WTC11 (cell line): ENCODE measurements at regions not wholly inside any gene's neighbourhood (a gene's known extent, or its start where the extent isn't known, plus 50 kb on each side); places are given as distances from the start of the nearest gene placed in this dataset.

Experiments
- ATAC-seq: fragments of 200-7000 bp; cut with Tn5 transposase; 2 replicates; pipeline ENCODE4 v1.10.0; 2021; ENCODE audit warnings: mild to moderate bottlenecking, moderate library complexity
- CTCF ChIA-PET: fragments of 300-600 bp; sonication (Branson Sonifier 250); formaldehyde crosslinking; loops from one replicate; lab custom pipeline; 2021; ENCODE audit warnings: antibody characterized with exemption; lab: Charles Lee
- POLR2A ChIA-PET: fragments of 350-600 bp; sonication (Branson Sonifier 250); formaldehyde crosslinking; loops from one replicate; lab custom pipeline; 2021; ENCODE audit warnings: antibody characterized with exemption; lab: Charles Lee
- DNase-seq: peaks from one replicate; pipeline ENCODE4 v3.0.0; 2021; ENCODE audit warnings: low spot score
- H3K27ac Mint-ChIP-seq: 2 replicates; pipeline ENCODE4 v1.8.0; 2021; ENCODE audit warnings: mixed read lengths
- H3K27me3 Mint-ChIP-seq: 2 replicates; pipeline ENCODE4 v1.8.0; 2021; ENCODE audit warnings: low read depth, mild to moderate bottlenecking, moderate library complexity, mixed read lengths
- H3K36me3 Mint-ChIP-seq: 2 replicates; pipeline ENCODE4 v1.8.0; 2021; ENCODE audit warnings: mixed read lengths
- H3K4me1 Mint-ChIP-seq: 2 replicates; pipeline ENCODE4 v1.8.0; 2022; ENCODE audit warnings: mixed read lengths
- H3K4me3 Mint-ChIP-seq: 2 replicates; pipeline ENCODE4 v1.8.0; 2021; ENCODE audit warnings: mild to moderate bottlenecking, moderate library complexity, mixed read lengths
- H3K9me3 Mint-ChIP-seq: 2 replicates; pipeline ENCODE4 v1.8.0; 2021; ENCODE audit warnings: mixed read lengths
- ARID4B ChIP-seq: sonication (generic); formaldehyde crosslinking; IDR thresholded peaks from 2 replicates; pipeline ENCODE4 v1.8.0; 2023; ENCODE audit warnings: missing genetic modification reagents, mild to moderate bottlenecking, borderline replicate concordance
- ATF6 ChIP-seq: sonication (generic); formaldehyde crosslinking; IDR thresholded peaks from 2 replicates; pipeline ENCODE4 v1.8.1; 2023; ENCODE audit warnings: mild to moderate bottlenecking, missing genetic modification reagents
- CREB1 ChIP-seq: sonication (generic); formaldehyde crosslinking; IDR thresholded peaks from 2 replicates; pipeline ENCODE4 v1.8.0; 2023; ENCODE audit warnings: mild to moderate bottlenecking, missing genetic modification reagents
- E2F4 ChIP-seq: sonication (generic); formaldehyde crosslinking; IDR thresholded peaks from 2 replicates; pipeline ENCODE4 v1.8.1; 2022; ENCODE audit warnings: low read depth, mild to moderate bottlenecking, moderate library complexity, missing genetic modification reagents, borderline replicate concordance
- EMX1 ChIP-seq: fragments of 250-450 bp; sonication (Bioruptor Pico); IDR thresholded peaks from 2 replicates; pipeline ENCODE4 v1.8.0; 2021; ENCODE audit warnings: mild to moderate bottlenecking
- FOXK1 ChIP-seq: sonication (generic); formaldehyde crosslinking; IDR thresholded peaks from 2 replicates; pipeline ENCODE4 v1.8.0; 2022; ENCODE audit warnings: mild to moderate bottlenecking, moderate library complexity, missing genetic modification reagents
- KAT7 ChIP-seq: sonication (generic); formaldehyde crosslinking; IDR thresholded peaks from 2 replicates; pipeline ENCODE4 v1.8.1; 2023; ENCODE audit warnings: missing genetic modification reagents, mild to moderate bottlenecking, borderline replicate concordance
- MXD4 ChIP-seq: fragments of 250-450 bp; sonication (Bioruptor Pico); IDR thresholded peaks from 2 replicates; pipeline ENCODE4 v1.8.0; 2021; ENCODE audit warnings: mild to moderate bottlenecking, moderate library complexity, borderline replicate concordance
- NR3C1 ChIP-seq: sonication (generic); formaldehyde crosslinking; conservative IDR thresholded peaks from 2 replicates; pipeline ENCODE4 v1.8.1; 2023; ENCODE audit warnings: low read depth, mild to moderate bottlenecking, missing genetic modification reagents
- RORB ChIP-seq: fragments of 250-450 bp; sonication (Bioruptor Pico); IDR thresholded peaks from 2 replicates; pipeline ENCODE4 v1.9.0; 2021; ENCODE audit warnings: mild to moderate bottlenecking
- ZBTB21 ChIP-seq: sonication (generic); formaldehyde crosslinking; IDR thresholded peaks from 2 replicates; pipeline ENCODE4 v1.8.1; 2023; ENCODE audit warnings: mild to moderate bottlenecking, missing genetic modification reagents, borderline replicate concordance
- ZMAT4 ChIP-seq: fragments of 250-450 bp; sonication (Bioruptor Pico); IDR thresholded peaks from 2 replicates; pipeline ENCODE4 v1.9.0; 2021; ENCODE audit warnings: mild to moderate bottlenecking
- ZNF219 ChIP-seq: sonication (generic); formaldehyde crosslinking; IDR thresholded peaks from 2 replicates; pipeline ENCODE4 v1.8.0; 2023; ENCODE audit warnings: missing genetic modification reagents, mild to moderate bottlenecking, borderline replicate concordance
- ZNF532 ChIP-seq: fragments of 250-450 bp; sonication (Bioruptor Pico); IDR thresholded peaks from 2 replicates; pipeline ENCODE4 v1.9.0; 2021; ENCODE audit warnings: mild to moderate bottlenecking, borderline replicate concordance

GRCh38 chr2:137842952-137843351, 121.3 kb upstream of the HNMT start (continued):
- no peak for TF ChIP-seq E2F4
- TF ChIP-seq ZBTB21 = no peak

GRCh38 chr2:137845422-137845821, 118.9 kb upstream of the HNMT start:
- ATAC-seq = no peak

GRCh38 chr2:137846993-137847392, 117.3 kb upstream of the HNMT start:
- no peak for DNase-seq
- Mint-ChIP-seq H3K4me1 (peaks cover 19% of the 10 kb centered on the region), H3K4me3 (no peak overlapping the region), H3K36me3 (peaks cover 14% of the 10 kb centered on the region), H3K27me3 (peaks cover 1% of the 10 kb centered on the region; the same call in 1 of the 2 replicates), H3K27ac (no peak overlapping the region), H3K9me3 (peaks cover 19% of the 10 kb centered on the region)
- ATAC-seq = no peak
- POLR2A ChIA-PET = no interaction called here
- CTCF ChIA-PET = no interaction called here
- no peak for TF ChIP-seq MXD4 (CRISPR knock-in tag)
- no peak for TF ChIP-seq ZNF532 (CRISPR knock-in tag)
- TF ChIP-seq FOXK1 = no peak
- TF ChIP-seq ZMAT4 (CRISPR knock-in tag) = no peak
- TF ChIP-seq CREB1 (CRISPR knock-in tag) = no peak
- no peak for TF ChIP-seq KAT7 (CRISPR knock-in tag)

More at GRCh38 chr2:137845422-137845821, 118.9 kb upstream of the HNMT start:
- ChIA-PET CTCF (no interaction called here), POLR2A (no interaction called here)
- no peak for TF ChIP-seq ATF6 (CRISPR knock-in tag)
- TF ChIP-seq EMX1 (CRISPR knock-in tag) = no peak
- TF ChIP-seq ARID4B (CRISPR knock-in tag) = no peak
- TF ChIP-seq ZNF219 (CRISPR knock-in tag) = no peak
- TF ChIP-seq RORB (CRISPR knock-in tag) = no peak
- no peak for TF ChIP-seq NR3C1 (CRISPR knock-in tag)
- TF ChIP-seq, all 79 proteins: peak for 0
- Mint-ChIP-seq H3K36me3 (peaks cover 13% of the 10 kb centered on the region), H3K9me3 (peaks cover 14% of the 10 kb centered on the region), H3K4me3 (no peak overlapping the region), H3K27me3 (no peaks in the 10 kb centered on the region), H3K27ac (no peak overlapping the region), H3K4me1 (peaks cover 19% of the 10 kb centered on the region)
- no peak for DNase-seq
